HepG2 (cell line): ENCODE measurements at regions not wholly inside any gene's neighbourhood (a gene's known extent, or its start where the extent isn't known, plus 50 kb on each side); places are given as distances from the start of the nearest gene placed in this dataset.

Source experiments
- ATAC-seq: fragments of 200-7000 bp; cut with Tn5 transposase; 3 replicates; pipeline ENCODE4 v1.9.1; 2020; ENCODE audit warnings: mild to moderate bottlenecking, moderate library complexity
- BruUV-seq: library from RNA; stranded (reverse); fragments of 400-500 nt; replicated peaks from 2 replicates; lab custom pipeline; 2021; lab: Mats Ljungman, UMichigan
- CTCF ChIA-PET: fragments of 300-600 bp; formaldehyde crosslinking; extraction: SDS; loops from one replicate; lab custom pipeline; 2021; ENCODE audit warnings: low total read pairs, inconsistent platforms, low intra/inter-chr PET ratio; lab: Yijun Ruan, JAX
- POLR2A ChIA-PET: fragments of 350-600 bp; sonication (Branson Sonifier 250); formaldehyde crosslinking; loops from one replicate; lab custom pipeline; 2020; ENCODE audit warnings: antibody characterized with exemption, inconsistent platforms; lab: Yijun Ruan, JAX
- DNase-seq: peaks from one replicate; pipeline ENCODE4 v3.0.0-alpha.2; 2015; ENCODE audit warnings: low spot score
- FAIRE-seq: peaks from 3 replicates; lab custom pipeline; 2011; peaks lifted over from hg19 to GRCh38; lab: Jason Lieb, UNC
- H2AFZ ChIP-seq: one replicate; pipeline ENCODE4 v1.6.1; 2011; ENCODE audit warnings: low read length, inconsistent platforms
- H3K27ac ChIP-seq: fragments of 300-600 bp; 3 replicates; pipeline ENCODE4 v1.8.0; 2011; ENCODE audit warnings: mixed run types, mild to moderate bottlenecking, mixed read lengths, low read length, inconsistent platforms; ENCODE audit not compliant: insufficient read depth; ENCODE audit errors: extremely low read length
- H3K27me3 ChIP-seq, 2 experiments: fragments of 200-600 bp in 1 of 2; 2 replicates in 1 of 2; 3 replicates in 1 of 2; pipeline versions ENCODE4 v1.6.0 to v1.8.0; 2011; ENCODE audit warnings: low read length in 2 of 2, mild to moderate bottlenecking in 2 of 2, moderate library complexity in 2 of 2, inconsistent platforms in 1 of 2; ENCODE audit not compliant: insufficient read depth in 2 of 2, control insufficient read depth in 1 of 2
- H3K36me3 ChIP-seq, 2 experiments: fragments of 200-600 bp in 1 of 2; replicated peaks in 1 of 2; 2 replicates in 1 of 2; 3 replicates in 1 of 2; pipeline versions ENCODE4 v1.5.1 to v1.8.0; 2011; ENCODE audit warnings: low read length in 2 of 2, inconsistent platforms in 1 of 2; ENCODE audit not compliant: insufficient read depth in 2 of 2, control insufficient read depth in 1 of 2
- H3K4me1 ChIP-seq: 2 replicates; pipeline ENCODE4 v1.5.1; 2012; ENCODE audit warnings: low read length, inconsistent platforms; ENCODE audit not compliant: insufficient read depth
- H3K4me2 ChIP-seq: 2 replicates; pipeline ENCODE4 v1.6.0; 2011; ENCODE audit warnings: low read depth, low read length, inconsistent platforms
- H3K4me3 ChIP-seq, 3 experiments: fragments of 200-600 bp in 1 of 3; sonication (generic), shearing (Covaris generic) in 1 of 3; replicated peaks in 1 of 3; 2 replicates each; pipeline ENCODE4 v1.5.1; 2011 to 2016; ENCODE audit warnings: low read length in 3 of 3, inconsistent platforms in 2 of 3, low read depth in 2 of 3, mild to moderate bottlenecking in 2 of 3, control low read depth in 1 of 3, mixed read lengths in 1 of 3; ENCODE audit not compliant: insufficient read depth in 1 of 3
- H3K79me2 ChIP-seq: one replicate; pipeline ENCODE4 v1.6.1; 2011; ENCODE audit warnings: low read length, inconsistent platforms; ENCODE audit not compliant: insufficient read depth
- H3K9ac ChIP-seq: 2 replicates; pipeline ENCODE4 v1.6.0; 2011; ENCODE audit warnings: mild to moderate bottlenecking, low read depth, low read length, inconsistent platforms; ENCODE audit not compliant: insufficient read depth
- H3K9me3 ChIP-seq: 2 replicates; pipeline ENCODE4 v1.5.1; 2012; ENCODE audit warnings: mild to moderate bottlenecking, low read length
- H4K20me1 ChIP-seq: 2 replicates; pipeline ENCODE4 v1.6.0; 2011; ENCODE audit warnings: inconsistent platforms, mild to moderate bottlenecking, low read length, moderate library complexity; ENCODE audit not compliant: insufficient read depth
- GTF3A ChIP-seq: sonication (generic); formaldehyde crosslinking; conservative IDR thresholded peaks from 2 replicates; pipeline ENCODE4 v1.4.0; 2020; ENCODE audit warnings: mild to moderate bottlenecking, missing genetic modification reagents
- NFKB2 ChIP-seq: sonication (generic); formaldehyde crosslinking; IDR thresholded peaks from 2 replicates; pipeline ENCODE4 v1.4.0; 2020; ENCODE audit warnings: missing genetic modification reagents, borderline replicate concordance
- NPAS2 ChIP-seq: sonication (generic); formaldehyde crosslinking; IDR thresholded peaks from 2 replicates; pipeline ENCODE4 v1.8.0; 2022; ENCODE audit warnings: mild to moderate bottlenecking, missing genetic modification reagents, borderline replicate concordance
- RFX3 ChIP-seq: IDR thresholded peaks from 2 replicates; pipeline ENCODE4 v1.6.1; 2016; ENCODE audit warnings: missing biosample characterization, missing genetic modification reagents
- SNAPC2 ChIP-seq: sonication (generic); formaldehyde crosslinking; IDR thresholded peaks from 2 replicates; pipeline ENCODE4 v1.8.1; 2022; ENCODE audit warnings: mild to moderate bottlenecking, missing genetic modification reagents
- SOX6 ChIP-seq, 2 experiments: fragments of 450-650 bp in 1 of 2; sonication (generic) in 1 of 2; formaldehyde crosslinking in 1 of 2; IDR thresholded peaks; 2 replicates each; pipeline versions ENCODE4 v1.4.0 to v1.6.1; 2017 to 2020; ENCODE audit warnings: antibody characterized with exemption in 1 of 2, mild to moderate bottlenecking in 1 of 2, missing genetic modification reagents in 1 of 2
- SRF ChIP-seq: IDR thresholded peaks from 2 replicates; pipeline ENCODE4 v1.6.1; 2011; ENCODE audit warnings: mild to moderate bottlenecking, low read depth, low read length, moderate library complexity
- ZNF20 ChIP-seq: sonication (generic); formaldehyde crosslinking; IDR thresholded peaks from 2 replicates; pipeline ENCODE4 v1.4.0; 2020; ENCODE audit warnings: mild to moderate bottlenecking, moderate library complexity, missing genetic modification reagents
- ZNF430 ChIP-seq: sonication (generic); formaldehyde crosslinking; IDR thresholded peaks from 2 replicates; pipeline ENCODE4 v1.9.0; 2021; ENCODE audit warnings: mild to moderate bottlenecking, missing genetic modification reagents
- ZNF468 ChIP-seq: sonication (generic); formaldehyde crosslinking; IDR thresholded peaks from 2 replicates; pipeline ENCODE4 v1.8.0; 2022; ENCODE audit warnings: mild to moderate bottlenecking, moderate library complexity, missing genetic modification reagents
- ZNF891 ChIP-seq: sonication (generic); formaldehyde crosslinking; IDR thresholded peaks from 2 replicates; pipeline ENCODE4 v1.5.0; 2020; ENCODE audit warnings: mild to moderate bottlenecking, missing genetic modification reagents
- WGBS: methylation state at CpG from one replicate; pipeline ENCODE4 v1.1.6; 2017; ENCODE audit warnings: low lambda C conversion rate; 5-methylcytosine and 5-hydroxymethylcytosine counted together
- in situ Hi-C: cut with HindIII; loops from 2 replicates; pipeline ENCODE4 v1.10.0; 2017; ENCODE audit warnings: low pct_unique_long_range_greater_than_20kb; ENCODE audit not compliant: extremely low pct_ligation_motif_present
- intact Hi-C: fragments of 100-400 bp; cut with micrococcal nuclease; formaldehyde crosslinking; loops from one replicate; pipeline ENCODE4 v1.10.0; 2022; ENCODE audit not compliant: unreplicated experiment
- TF ChIP-seq, protein P1 (sequence below): sonication (generic); formaldehyde crosslinking; IDR thresholded peaks from 2 replicates; pipeline ENCODE4 v1.5.0; 2020; ENCODE audit warnings: mild to moderate bottlenecking, missing genetic modification reagents
- TF ChIP-seq, protein P2 (sequence below): sonication (generic); formaldehyde crosslinking; IDR thresholded peaks from 2 replicates; pipeline ENCODE4 v1.8.1; 2023; ENCODE audit warnings: mild to moderate bottlenecking, missing genetic modification reagents, borderline replicate concordance
- TF ChIP-seq, protein P3 (sequence below): sonication (generic); formaldehyde crosslinking; conservative IDR thresholded peaks from 2 replicates; pipeline ENCODE4 v1.4.0; 2020; ENCODE audit warnings: missing genetic modification reagents
- TF ChIP-seq, protein P4 (sequence below): sonication (generic); formaldehyde crosslinking; IDR thresholded peaks from 2 replicates; pipeline ENCODE4 v1.8.1; 2023; ENCODE audit warnings: mild to moderate bottlenecking, moderate library complexity, missing genetic modification reagents

DNA sequence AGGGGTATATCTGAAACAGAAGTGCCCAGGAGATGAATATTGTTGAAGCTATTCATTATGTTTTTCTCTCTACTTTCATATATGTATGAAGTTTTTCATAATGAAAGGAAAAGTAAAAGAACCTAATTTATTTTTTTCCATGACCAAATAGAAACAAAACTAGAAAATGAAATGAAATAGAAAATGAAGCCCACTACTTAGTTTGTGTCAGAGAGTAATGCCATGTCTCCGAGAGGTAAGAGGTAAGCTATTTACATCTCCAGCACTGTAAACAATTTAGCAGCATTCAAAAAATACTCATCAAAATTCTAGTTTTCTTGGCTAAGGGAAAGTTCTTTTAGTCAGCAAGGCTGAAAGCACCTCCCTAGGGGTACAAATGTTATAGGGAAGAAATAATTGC, 238.6 kb downstream of the PTH2R start:
- TF ChIP-seq ZNF891 (no peak), ZNF468 (CRISPR knock-in tag) (no peak), GTF3A (CRISPR knock-in tag) (no peak), NPAS2 (CRISPR knock-in tag) (no peak), SOX6 (IDR thresholded peaks at IDR 0.05) (no peak), SOX6 (CRISPR knock-in tag; IDR thresholded peaks at IDR 0.05) (no peak), NFKB2 (CRISPR knock-in tag) (no peak), ZNF430 (CRISPR knock-in tag) (no peak), SRF (no peak), SNAPC2 (no peak), RFX3 (no peak), ZNF20 (CRISPR knock-in tag) (no peak)
- TF ChIP-seq, protein P1, sequence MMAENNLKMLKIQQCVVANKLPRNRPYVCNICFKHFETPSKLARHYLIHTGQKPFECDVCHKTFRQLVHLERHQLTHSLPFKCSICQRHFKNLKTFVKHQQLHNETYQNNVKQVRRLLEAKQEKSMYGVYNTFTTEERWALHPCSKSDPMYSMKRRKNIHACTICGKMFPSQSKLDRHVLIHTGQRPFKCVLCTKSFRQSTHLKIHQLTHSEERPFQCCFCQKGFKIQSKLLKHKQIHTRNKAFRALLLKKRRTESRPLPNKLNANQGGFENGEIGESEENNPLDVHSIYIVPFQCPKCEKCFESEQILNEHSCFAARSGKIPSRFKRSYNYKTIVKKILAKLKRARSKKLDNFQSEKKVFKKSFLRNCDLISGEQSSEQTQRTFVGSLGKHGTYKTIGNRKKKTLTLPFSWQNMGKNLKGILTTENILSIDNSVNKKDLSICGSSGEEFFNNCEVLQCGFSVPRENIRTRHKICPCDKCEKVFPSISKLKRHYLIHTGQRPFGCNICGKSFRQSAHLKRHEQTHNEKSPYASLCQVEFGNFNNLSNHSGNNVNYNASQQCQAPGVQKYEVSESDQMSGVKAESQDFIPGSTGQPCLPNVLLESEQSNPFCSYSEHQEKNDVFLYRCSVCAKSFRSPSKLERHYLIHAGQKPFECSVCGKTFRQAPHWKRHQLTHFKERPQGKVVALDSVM (CRISPR knock-in tag) = no peak
- TF ChIP-seq, protein P2, sequence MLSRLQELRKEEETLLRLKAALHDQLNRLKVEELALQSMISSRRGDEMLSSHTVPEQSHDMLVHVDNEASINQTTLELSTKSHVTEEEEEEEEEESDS (CRISPR knock-in tag) = no peak
- TF ChIP-seq, protein P3, sequence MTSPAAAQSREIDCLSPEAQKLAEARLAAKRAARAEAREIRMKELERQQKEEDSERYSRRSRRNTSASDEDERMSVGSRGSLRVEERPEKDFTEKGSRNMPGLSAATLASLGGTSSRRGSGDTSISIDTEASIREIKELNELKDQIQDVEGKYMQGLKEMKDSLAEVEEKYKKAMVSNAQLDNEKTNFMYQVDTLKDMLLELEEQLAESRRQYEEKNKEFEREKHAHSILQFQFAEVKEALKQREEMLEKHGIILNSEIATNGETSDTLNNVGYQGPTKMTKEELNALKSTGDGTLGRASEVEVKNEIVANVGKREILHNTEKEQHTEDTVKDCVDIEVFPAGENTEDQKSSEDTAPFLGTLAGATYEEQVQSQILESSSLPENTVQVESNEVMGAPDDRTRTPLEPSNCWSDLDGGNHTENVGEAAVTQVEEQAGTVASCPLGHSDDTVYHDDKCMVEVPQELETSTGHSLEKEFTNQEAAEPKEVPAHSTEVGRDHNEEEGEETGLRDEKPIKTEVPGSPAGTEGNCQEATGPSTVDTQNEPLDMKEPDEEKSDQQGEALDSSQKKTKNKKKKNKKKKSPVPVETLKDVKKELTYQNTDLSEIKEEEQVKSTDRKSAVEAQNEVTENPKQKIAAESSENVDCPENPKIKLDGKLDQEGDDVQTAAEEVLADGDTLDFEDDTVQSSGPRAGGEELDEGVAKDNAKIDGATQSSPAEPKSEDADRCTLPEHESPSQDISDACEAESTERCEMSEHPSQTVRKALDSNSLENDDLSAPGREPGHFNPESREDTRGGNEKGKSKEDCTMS = no peak
- TF ChIP-seq, protein P4, sequence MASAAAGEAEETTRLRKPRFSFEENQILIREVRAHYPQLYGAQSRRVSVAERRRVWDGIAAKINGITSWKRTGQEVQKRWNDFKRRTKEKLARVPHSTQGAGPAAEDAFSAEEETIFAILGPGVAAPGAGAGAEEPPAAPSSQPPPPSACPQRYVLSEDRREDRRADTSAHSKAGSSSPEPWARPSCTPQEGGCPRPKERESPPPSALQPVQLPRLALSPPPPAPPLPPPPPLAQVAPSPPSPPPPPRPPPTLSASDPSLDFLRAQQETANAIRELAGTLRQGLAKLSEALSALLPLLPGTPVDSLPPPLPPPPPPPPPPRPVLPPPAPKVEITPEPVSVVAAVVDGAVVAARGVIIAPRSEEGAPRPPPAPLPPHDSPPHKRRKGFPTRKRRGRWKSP (CRISPR knock-in tag) = no peak
- Histone ChIP-seq H4K20me1 (no peaks in the 10 kb centered on the region), H3K4me3 (no peak overlapping the region), H3K79me2 (no peaks in the 10 kb centered on the region), H3K27me3 (no peaks in the 10 kb centered on the region), H3K4me2 (no peak overlapping the region), H3K36me3 (no peaks in the 10 kb centered on the region), H2AFZ (no peak overlapping the region), H3K9ac (no peak overlapping the region), H3K27ac (no peak overlapping the region), H3K4me1 (no peaks in the 10 kb centered on the region), H3K9me3 (no peaks in the 10 kb centered on the region)
- CTCF ChIA-PET = no interaction called here
- in situ Hi-C loops = no loop called here
- BruUV-seq = no TSS peak
- DNase-seq = no peak
- ATAC-seq = no peak
- WGBS = 4% methylated on average over 1 of the region's 1 CpG
- FAIRE-seq = no peak
- intact Hi-C loops = no loop called here
- POLR2A ChIA-PET = no interaction called here
